SKM-1 (cell line): ENCODE measurements at regions not wholly inside any gene's neighbourhood (a gene's known extent, or its start where the extent isn't known, plus 50 kb on each side); places are given as distances from the start of the nearest gene placed in this dataset.

ENCODE experiments used
- DNase-seq: peaks from one replicate; lab custom pipeline; 2025; ENCODE audit not compliant: unreplicated experiment; lab: John Stamatoyannopoulos, UW

- DNase-seq, result no peak
Observed at GRCh38 chrX:45894864-45895645, 650.2 kb downstream of the ZNF674 start.

- no peak for DNase-seq
Observed at GRCh38 chrX:45889471-45889870, 655.8 kb downstream of the ZNF674 start.

GRCh38 chrX:45888518-45888917, 656.7 kb downstream of the ZNF674 start:
- DNase-seq, result no peak

GRCh38 chrX:45885931-45886330, 659.3 kb downstream of the ZNF674 start:
- DNase-seq, result no peak

- DNase-seq, result no peak
Observed at GRCh38 chrX:45879512-45879911, 665.7 kb downstream of the ZNF674 start.

- no peak for DNase-seq
Observed at GRCh38 chrX:45876206-45876605, 669.0 kb downstream of the ZNF674 start.

GRCh38 chrX:45873781-45874180, 671.4 kb downstream of the ZNF674 start:
- no peak for DNase-seq

- DNase-seq, result no peak
Observed at GRCh38 chrX:45872480-45872879, 671.8 kb upstream of the DIPK2B start.

- no peak for DNase-seq
Observed at GRCh38 chrX:45868425-45868824, 667.7 kb upstream of the DIPK2B start.

- no peak for DNase-seq
Observed at GRCh38 chrX:45862801-45863200, 662.1 kb upstream of the DIPK2B start.

- DNase-seq, result no peak
Observed at GRCh38 chrX:45860450-45860849, 659.8 kb upstream of the DIPK2B start.

GRCh38 chrX:45859407-45859806, 658.7 kb upstream of the DIPK2B start:
- no peak for DNase-seq

GRCh38 chrX:45852884-45853283, 652.2 kb upstream of the DIPK2B start:
- DNase-seq, result no peak

GRCh38 chrX:45851434-45851991, 650.8 kb upstream of the DIPK2B start:
- peak; percentile 17 for DNase-seq

GRCh38 chrX:45850775-45851433, 650.2 kb upstream of the DIPK2B start:
- no peak for DNase-seq

GRCh38 chrX:45850197-45850774, 649.6 kb upstream of the DIPK2B start:
- DNase-seq, result no peak

- DNase-seq, result peak; percentile 20
Observed at GRCh38 chrX:45849261-45849862, 648.7 kb upstream of the DIPK2B start.

- DNase-seq, result no peak
Observed at GRCh38 chrX:45847961-45848360, 647.3 kb upstream of the DIPK2B start.

GRCh38 chrX:45846328-45846727, 645.7 kb upstream of the DIPK2B start:
- DNase-seq, result no peak

- DNase-seq, result no peak
Observed at GRCh38 chrX:45845142-45845541, 644.5 kb upstream of the DIPK2B start.

- DNase-seq, result no peak
Observed at GRCh38 chrX:45843518-45843917, 642.8 kb upstream of the DIPK2B start.

- DNase-seq, result no peak
Observed at GRCh38 chrX:45842926-45843315, 642.2 kb upstream of the DIPK2B start.
